Activated CD8-positive, alpha-beta T cell treated with anti-CD3 and anti-CD28 coated beads for 36 hours (primary cell): ENCODE measurements at regions not wholly inside any gene's neighbourhood (a gene's known extent, or its start where the extent isn't known, plus 50 kb on each side); places are given as distances from the start of the nearest gene placed in this dataset.
A peak's percentile ranks its signal among the peaks of the same experiment; 100 is the strongest.

Experiments
- ATAC-seq: fragments of 200-7000 bp; cut with Tn5 transposase; one replicate; pipeline ENCODE4 v1.10.0; 2021; ENCODE audit warnings: mild to moderate bottlenecking, moderate library complexity
- CTCF ChIA-PET: fragments of 350-600 bp; sonication (Branson Sonifier 250); formaldehyde crosslinking; loops from one replicate; lab custom pipeline; 2021; ENCODE audit warnings: antibody characterized with exemption; lab: Charles Lee
- POLR2A ChIA-PET: fragments of 350-600 bp; sonication (Branson Sonifier 250); formaldehyde crosslinking; loops from one replicate; lab custom pipeline; 2021; ENCODE audit warnings: antibody characterized with exemption; lab: Charles Lee
- DNase-seq: peaks from one replicate; pipeline ENCODE4 v3.0.0-alpha.2; 2020
- H3K27ac Mint-ChIP-seq: one replicate; pipeline ENCODE4 v1.8.0; 2021; ENCODE audit warnings: mild to moderate bottlenecking, mixed read lengths
- H3K27me3 Mint-ChIP-seq: one replicate; pipeline ENCODE4 v1.8.0; 2021; ENCODE audit warnings: mixed read lengths
- H3K36me3 Mint-ChIP-seq: one replicate; pipeline ENCODE4 v1.8.0; 2021; ENCODE audit warnings: low read depth, mixed read lengths
- H3K4me1 Mint-ChIP-seq: one replicate; pipeline ENCODE4 v1.8.0; 2021; ENCODE audit warnings: low read depth, mixed read lengths
- H3K4me3 Mint-ChIP-seq: one replicate; pipeline ENCODE4 v1.8.0; 2021; ENCODE audit warnings: mild to moderate bottlenecking, moderate library complexity, mixed read lengths
- H3K9me3 Mint-ChIP-seq: one replicate; pipeline ENCODE4 v1.8.0; 2021; ENCODE audit warnings: mixed read lengths
- intact Hi-C: fragments of 100-400 bp; cut with micrococcal nuclease; formaldehyde crosslinking; loops from one replicate; pipeline ENCODE4 v1.10.0; 2022
- TF ChIP-seq, protein P1 (sequence below): fragments of 200-600 bp; IDR thresholded peaks from one replicate; pipeline ENCODE4 v1.8.0; 2022; ENCODE audit warnings: antibody characterized with exemption, mild to moderate bottlenecking

GRCh38 chr4:4675051-4675581, 133.3 kb upstream of the STX18 start:
- ChIA-PET POLR2A (no interaction called here), CTCF (no interaction called here)
- Mint-ChIP-seq H3K4me3 (no peak overlapping the region), H3K4me1 (no peaks in the 10 kb centered on the region), H3K36me3 (peaks cover 3% of the 10 kb centered on the region), H3K9me3 (no peaks in the 10 kb centered on the region), H3K27ac (no peak overlapping the region), H3K27me3 (no peaks in the 10 kb centered on the region)
- ATAC-seq (no peak), DNase-seq (no peak)
- TF ChIP-seq, protein P1, sequence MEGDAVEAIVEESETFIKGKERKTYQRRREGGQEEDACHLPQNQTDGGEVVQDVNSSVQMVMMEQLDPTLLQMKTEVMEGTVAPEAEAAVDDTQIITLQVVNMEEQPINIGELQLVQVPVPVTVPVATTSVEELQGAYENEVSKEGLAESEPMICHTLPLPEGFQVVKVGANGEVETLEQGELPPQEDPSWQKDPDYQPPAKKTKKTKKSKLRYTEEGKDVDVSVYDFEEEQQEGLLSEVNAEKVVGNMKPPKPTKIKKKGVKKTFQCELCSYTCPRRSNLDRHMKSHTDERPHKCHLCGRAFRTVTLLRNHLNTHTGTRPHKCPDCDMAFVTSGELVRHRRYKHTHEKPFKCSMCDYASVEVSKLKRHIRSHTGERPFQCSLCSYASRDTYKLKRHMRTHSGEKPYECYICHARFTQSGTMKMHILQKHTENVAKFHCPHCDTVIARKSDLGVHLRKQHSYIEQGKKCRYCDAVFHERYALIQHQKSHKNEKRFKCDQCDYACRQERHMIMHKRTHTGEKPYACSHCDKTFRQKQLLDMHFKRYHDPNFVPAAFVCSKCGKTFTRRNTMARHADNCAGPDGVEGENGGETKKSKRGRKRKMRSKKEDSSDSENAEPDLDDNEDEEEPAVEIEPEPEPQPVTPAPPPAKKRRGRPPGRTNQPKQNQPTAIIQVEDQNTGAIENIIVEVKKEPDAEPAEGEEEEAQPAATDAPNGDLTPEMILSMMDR: no peak
- intact Hi-C loops: no loop called here

DNA sequence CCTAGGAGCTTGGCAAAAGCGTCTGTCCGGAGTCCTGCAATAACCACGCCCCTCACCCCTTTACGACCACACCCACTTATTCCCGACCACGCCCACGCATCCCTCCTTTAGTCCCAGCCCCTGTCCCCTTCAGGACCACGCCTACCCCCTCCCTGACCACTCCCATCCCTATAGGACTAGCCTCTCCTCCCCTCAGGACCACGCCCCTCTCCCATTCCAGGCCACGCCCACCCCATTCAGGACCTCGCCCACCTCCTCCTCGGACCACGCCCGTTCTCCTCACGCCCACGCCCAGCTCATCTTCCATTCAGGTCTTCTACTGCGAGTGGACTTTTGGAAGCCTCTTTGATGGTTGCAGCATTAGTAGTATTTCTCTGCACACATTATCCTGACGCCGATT, 131.2 kb upstream of the STX18 start:
- intact Hi-C loops: no loop called here
- ChIA-PET POLR2A (no interaction called here), CTCF (no interaction called here)
- Mint-ChIP-seq H3K4me3 (no peak overlapping the region), H3K27ac (no peak overlapping the region), H3K36me3 (peaks cover 3% of the 10 kb centered on the region), H3K27me3 (no peaks in the 10 kb centered on the region), H3K9me3 (no peaks in the 10 kb centered on the region), H3K4me1 (no peaks in the 10 kb centered on the region)
- ATAC-seq (no peak), DNase-seq (peak; percentile 5)
- TF ChIP-seq, protein P1: no peak

DNA sequence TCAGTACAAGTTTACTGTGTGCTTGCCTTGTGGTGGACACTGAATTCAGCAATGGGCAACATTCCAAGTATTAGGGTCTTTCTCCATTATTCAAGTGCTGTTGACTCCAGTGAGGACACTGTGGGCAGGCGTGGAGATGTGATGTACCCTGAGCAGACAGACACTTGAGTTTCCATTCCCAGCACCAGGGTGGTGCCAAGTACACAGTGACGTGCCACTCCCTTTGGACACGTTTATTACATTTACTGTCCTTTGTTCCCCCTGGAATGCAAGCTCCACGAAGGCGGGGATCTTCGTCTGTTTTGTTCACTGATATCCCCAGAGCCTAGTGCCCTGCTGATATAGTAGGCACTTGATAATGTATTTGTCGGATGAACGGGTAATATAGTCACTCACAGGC, 130.6 kb upstream of the STX18 start:
- no peak for DNase-seq
- ChIA-PET CTCF (no interaction called here), POLR2A (no interaction called here)
- Mint-ChIP-seq H3K36me3 (peaks cover 3% of the 10 kb centered on the region), H3K4me1 (no peaks in the 10 kb centered on the region), H3K27ac (no peak overlapping the region), H3K9me3 (no peaks in the 10 kb centered on the region), H3K4me3 (no peak overlapping the region), H3K27me3 (no peaks in the 10 kb centered on the region)
- TF ChIP-seq, protein P1: no peak
- ATAC-seq: no peak
- intact Hi-C loops: no loop called here

- DNase-seq (no peak), ATAC-seq (no peak)
- H3K9me3 Mint-ChIP-seq: no peaks in the 10 kb centered on the region
- H3K27ac Mint-ChIP-seq: no peak overlapping the region
- no peaks in the 10 kb centered on the region for H3K4me1 Mint-ChIP-seq
- TF ChIP-seq, protein P1: no peak
- intact Hi-C loops: no loop called here
- H3K4me3 Mint-ChIP-seq: no peak overlapping the region
- ChIA-PET CTCF (no interaction called here), POLR2A (no interaction called here)
- H3K36me3 Mint-ChIP-seq: peaks cover 3% of the 10 kb centered on the region
- no peaks in the 10 kb centered on the region for H3K27me3 Mint-ChIP-seq
Observed at GRCh38 chr4:4671774-4672349, 130.0 kb upstream of the STX18 start.

GRCh38 chr4:4670869-4671268, 129.0 kb upstream of the STX18 start:
- TF ChIP-seq, protein P1: no peak
- no peak for ATAC-seq
- ChIA-PET POLR2A (no interaction called here), CTCF (no interaction called here)
- H3K4me1 Mint-ChIP-seq: no peaks in the 10 kb centered on the region
- H3K27ac Mint-ChIP-seq: no peak overlapping the region
- H3K36me3 Mint-ChIP-seq: peaks cover 3% of the 10 kb centered on the region
- no peaks in the 10 kb centered on the region for H3K9me3 Mint-ChIP-seq
- H3K4me3 Mint-ChIP-seq: no peak overlapping the region
- H3K27me3 Mint-ChIP-seq: no peaks in the 10 kb centered on the region
- DNase-seq: no peak
- intact Hi-C loops: no loop called here
